Stimulated activated CD8-positive, alpha-beta memory T cell treated with anti-CD3 and anti-CD28 coated beads, Interleukin-2, amount 100 ng/mL, for 1 hour (primary cell): ENCODE measurements at regions not wholly inside any gene's neighbourhood (a gene's known extent, or its start where the extent isn't known, plus 50 kb on each side); places are given as distances from the start of the nearest gene placed in this dataset.

Source experiments
- DNase-seq, 2 donors: peaks; one replicate each; pipeline ENCODE4 v3.0.0-alpha.2; 2020; ENCODE audit warnings: low read depth in 2 of 2

GRCh38 chr5:89275066-89275855 lies 392.3 kb upstream of the MEF2C start:
- no peak for DNase-seq

- DNase-seq, result no peak
These were observed 390.3 kb upstream of the MEF2C start for GRCh38 chr5:89273289-89273688.

GRCh38 chr5:89270901-89271300 lies 387.9 kb upstream of the MEF2C start:
- no peak for DNase-seq

GRCh38 chr5:89269721-89270120 lies 386.7 kb upstream of the MEF2C start:
- DNase-seq, result no peak

- DNase-seq, result no peak
These were observed 385.5 kb upstream of the MEF2C start for GRCh38 chr5:89268460-89268859.

GRCh38 chr5:89267788-89268187 lies 384.8 kb upstream of the MEF2C start:
- DNase-seq, result no peak

GRCh38 chr5:89265511-89266179 lies 382.7 kb upstream of the MEF2C start:
- no peak for DNase-seq

GRCh38 chr5:89263846-89264245 lies 380.9 kb upstream of the MEF2C start:
- DNase-seq, result no peak

- no peak for DNase-seq
These were observed 379.0 kb upstream of the MEF2C start for GRCh38 chr5:89262030-89262429.

- no peak for DNase-seq
These were observed 377.3 kb upstream of the MEF2C start for GRCh38 chr5:89260254-89260653.

- DNase-seq, result no peak
These were observed 373.0 kb upstream of the MEF2C start for GRCh38 chr5:89255845-89256463.

GRCh38 chr5:89253666-89254352 lies 370.8 kb upstream of the MEF2C start:
- no peak for DNase-seq

- no peak for DNase-seq
These were observed 363.9 kb upstream of the MEF2C start for GRCh38 chr5:89246864-89247263.

- DNase-seq, result no peak
These were observed 363.3 kb upstream of the MEF2C start for GRCh38 chr5:89246252-89246651.

- DNase-seq, result no peak
These were observed 360.6 kb upstream of the MEF2C start for GRCh38 chr5:89243611-89244010.

- DNase-seq, result no peak
These were observed 358.2 kb upstream of the MEF2C start for GRCh38 chr5:89241186-89241585.

- no peak for DNase-seq
These were observed 353.9 kb upstream of the MEF2C start for GRCh38 chr5:89236900-89237299.

- no peak for DNase-seq
These were observed 350.5 kb upstream of the MEF2C start for GRCh38 chr5:89233462-89233861.

- no peak for DNase-seq
These were observed 349.2 kb upstream of the MEF2C start for GRCh38 chr5:89232139-89232603.

- DNase-seq, result no peak
These were observed 347.2 kb upstream of the MEF2C start for GRCh38 chr5:89230178-89230577.

- DNase-seq, result no peak
These were observed 346.5 kb upstream of the MEF2C start for GRCh38 chr5:89229331-89230070.

GRCh38 chr5:89228355-89228754 lies 345.4 kb upstream of the MEF2C start:
- no peak for DNase-seq
